HFFc6 (cell line): ENCODE measurements at regions not wholly inside any gene's neighbourhood (a gene's known extent, or its start where the extent isn't known, plus 50 kb on each side); places are given as distances from the start of the nearest gene placed in this dataset.

Experiments
- DNase-seq: peaks from one replicate; pipeline ENCODE4 v3.0.0-alpha.2; 2018
- H3K27ac Mint-ChIP-seq: 2 replicates; pipeline ENCODE4 v1.8.0; 2020; ENCODE audit warnings: mild to moderate bottlenecking, mixed read lengths
- H3K27me3 Mint-ChIP-seq: 2 replicates; pipeline ENCODE4 v1.8.0; 2021; ENCODE audit warnings: mild to moderate bottlenecking, moderate library complexity, mixed read lengths; ENCODE audit not compliant: insufficient read depth
- H3K36me3 Mint-ChIP-seq: 2 replicates; pipeline ENCODE4 v1.8.0; 2021; ENCODE audit warnings: low read depth, mixed read lengths
- H3K4me1 Mint-ChIP-seq: 2 replicates; pipeline ENCODE4 v1.8.0; 2020; ENCODE audit warnings: low read depth, mixed read lengths
- H3K4me3 Mint-ChIP-seq: 2 replicates; pipeline ENCODE4 v1.8.0; 2020; ENCODE audit warnings: mild to moderate bottlenecking, moderate library complexity, mixed read lengths
- H3K9me3 Mint-ChIP-seq: 2 replicates; pipeline ENCODE4 v1.8.0; 2020; ENCODE audit warnings: mild to moderate bottlenecking, mixed read lengths
- CTCF ChIP-seq: fragments of 200-600 bp; sonication (generic); IDR thresholded peaks from 2 replicates; pipeline ENCODE4 v1.5.0; 2021; ENCODE audit warnings: antibody characterized with exemption, mild to moderate bottlenecking

- Mint-ChIP-seq H3K27ac (no peak overlapping the region), H3K4me1 (no peaks in the 10 kb centered on the region), H3K4me3 (no peak overlapping the region), H3K9me3 (peaks cover 47% of the 10 kb centered on the region), H3K27me3 (no peaks in the 10 kb centered on the region; the same call in 1 of the 2 replicates), H3K36me3 (no peaks in the 10 kb centered on the region)
- no peak for DNase-seq
- TF ChIP-seq CTCF: no peak
These were observed 222.7 kb upstream of the NOVA1 start for GRCh38 chr14:26820572-26820971.

DNA sequence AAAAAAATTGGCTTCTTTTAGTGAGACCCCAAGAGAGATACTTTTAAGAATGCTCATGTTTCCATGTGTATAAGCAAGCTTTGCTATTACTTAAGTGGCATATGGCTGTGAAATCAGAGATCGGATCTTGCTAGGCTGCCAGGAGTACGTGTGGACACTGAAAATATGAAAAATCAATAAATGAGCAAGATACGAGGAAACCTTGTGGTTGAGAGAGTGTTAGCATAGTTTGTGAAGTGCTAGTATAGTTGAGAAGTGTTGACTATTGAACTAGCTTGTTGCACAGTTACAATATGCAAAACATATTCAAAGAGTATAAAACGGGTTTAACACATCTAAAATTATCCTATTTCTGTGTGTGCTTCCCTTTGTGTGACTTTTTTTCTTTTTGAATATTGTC, 230.9 kb upstream of the NOVA1 start:
- Mint-ChIP-seq H3K27me3 (no peaks in the 10 kb centered on the region; the same call in 1 of the 2 replicates), H3K27ac (no peak overlapping the region), H3K4me1 (no peaks in the 10 kb centered on the region), H3K9me3 (peaks cover 63% of the 10 kb centered on the region), H3K36me3 (0 out of 2 replicates have a peak, but pooled peaks cover 4% of the 10 kb centered on the region), H3K4me3 (no peak overlapping the region)
- no peak for DNase-seq
- TF ChIP-seq CTCF: no peak

DNA sequence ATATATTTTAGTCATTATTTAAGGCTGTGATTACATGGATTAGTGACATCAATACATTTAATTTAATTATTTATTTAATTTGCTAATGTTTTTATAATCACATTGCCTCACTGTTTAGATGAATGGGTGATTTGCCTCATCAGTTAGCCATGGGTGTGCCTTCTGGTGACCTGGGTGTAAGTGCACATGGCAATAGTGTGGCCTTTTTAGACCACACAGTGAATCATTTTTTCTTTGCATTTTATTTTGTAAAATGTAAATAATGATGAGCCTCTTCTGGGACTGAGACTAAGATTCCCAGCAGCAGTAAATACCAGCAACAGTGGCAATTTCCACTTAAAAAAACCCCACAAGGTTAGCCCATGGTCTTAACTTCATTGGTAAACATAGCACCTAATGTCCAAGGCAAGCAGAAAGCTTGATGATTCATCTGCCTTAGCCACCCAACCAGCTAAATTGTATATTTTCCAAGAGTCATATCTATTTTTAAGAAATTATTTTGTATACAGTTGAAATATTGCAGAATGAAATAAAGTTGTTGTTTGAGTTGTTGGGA, 235.9 kb upstream of the NOVA1 start:
- H3K27me3 Mint-ChIP-seq: no peaks in the 10 kb centered on the region
- no peak for DNase-seq
- H3K27ac Mint-ChIP-seq: no peak overlapping the region
- H3K36me3 Mint-ChIP-seq: peaks cover 4% of the 10 kb centered on the region; the same call in 1 of the 2 replicates
- no peak overlapping the region for H3K4me3 Mint-ChIP-seq
- H3K9me3 Mint-ChIP-seq: peaks cover 61% of the 10 kb centered on the region
- TF ChIP-seq CTCF: no peak
- no peaks in the 10 kb centered on the region for H3K4me1 Mint-ChIP-seq

DNA sequence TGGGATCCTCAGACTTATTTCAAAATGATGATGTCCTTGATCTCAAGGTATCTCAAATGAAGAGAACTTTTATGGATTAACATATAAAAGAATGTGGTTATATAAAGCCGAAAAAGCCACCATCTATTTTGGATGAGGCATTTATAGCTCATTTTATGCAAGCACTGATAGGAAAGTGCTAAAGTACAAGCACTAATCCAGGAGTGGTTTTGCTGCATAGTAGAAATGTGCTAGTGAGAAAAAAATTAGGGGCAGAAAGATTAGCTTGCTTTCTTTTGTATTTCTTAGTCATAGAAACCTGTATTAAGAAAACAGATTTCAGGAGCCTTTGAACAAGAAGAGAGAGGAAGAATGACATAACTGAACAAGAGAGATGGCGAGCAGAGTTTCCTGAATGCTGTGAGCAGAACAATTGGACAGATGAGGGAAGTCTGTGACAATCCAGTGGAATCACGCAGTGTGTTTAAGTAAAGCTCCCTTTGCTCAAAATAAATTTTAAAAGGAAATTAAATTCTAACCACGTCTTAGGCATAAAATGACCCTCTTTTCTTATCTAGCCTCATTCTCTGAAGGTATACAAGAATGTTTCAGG, 238.2 kb upstream of the NOVA1 start:
- H3K9me3 Mint-ChIP-seq: peaks cover 60% of the 10 kb centered on the region
- TF ChIP-seq CTCF: no peak

GRCh38 chr14:26839481-26839880, 241.6 kb upstream of the NOVA1 start:
- no peaks in the 10 kb centered on the region for H3K27me3 Mint-ChIP-seq
- no peak for TF ChIP-seq CTCF
- no peak overlapping the region for H3K4me3 Mint-ChIP-seq
- no peak for DNase-seq
- H3K36me3 Mint-ChIP-seq: peaks cover 5% of the 10 kb centered on the region; the same call in 1 of the 2 replicates
- H3K9me3 Mint-ChIP-seq: peaks cover 60% of the 10 kb centered on the region
- H3K4me1 Mint-ChIP-seq: no peaks in the 10 kb centered on the region
- no peak overlapping the region for H3K27ac Mint-ChIP-seq

More for the DNA sequence above, 238.2 kb upstream of the NOVA1 start:
- H3K4me3 Mint-ChIP-seq: no peak overlapping the region
- H3K27me3 Mint-ChIP-seq: no peaks in the 10 kb centered on the region
- DNase-seq: no peak
- no peaks in the 10 kb centered on the region; the same call in 1 of the 2 replicates for H3K36me3 Mint-ChIP-seq
- no peaks in the 10 kb centered on the region for H3K4me1 Mint-ChIP-seq
- H3K27ac Mint-ChIP-seq: no peak overlapping the region
